GM19395 (cell line): ENCODE measurements at regions not wholly inside any gene's neighbourhood (a gene's known extent, or its start where the extent isn't known, plus 50 kb on each side); places are given as distances from the start of the nearest gene placed in this dataset.

Experiments used
- ATAC-seq: cut with Tn5 transposase; IDR thresholded peaks from one replicate; pipeline ENCODE4 v1.9.1; 2021; ENCODE audit warnings: mild to moderate bottlenecking, moderate library complexity; ENCODE audit not compliant: unreplicated experiment

- no peak for ATAC-seq
These were observed 336.3 kb upstream of the CDH7 start for GRCh38 chr18:65414501-65414900.

GRCh38 chr18:65411061-65411460, 339.8 kb upstream of the CDH7 start:
- no peak for ATAC-seq

- ATAC-seq: no peak
These were observed 341.6 kb upstream of the CDH7 start for GRCh38 chr18:65409261-65409660.

- no peak for ATAC-seq
These were observed 347.3 kb upstream of the CDH7 start for GRCh38 chr18:65403534-65403933.

GRCh38 chr18:65399091-65399490, 351.7 kb upstream of the CDH7 start:
- no peak for ATAC-seq

- ATAC-seq: no peak
These were observed 352.3 kb upstream of the CDH7 start for GRCh38 chr18:65398347-65399075.

- no peak for ATAC-seq
These were observed 369.8 kb upstream of the CDH7 start for GRCh38 chr18:65380986-65381385.

GRCh38 chr18:65380571-65380970, 370.2 kb upstream of the CDH7 start:
- no peak for ATAC-seq

GRCh38 chr18:65372904-65373303, 377.9 kb upstream of the CDH7 start:
- no peak for ATAC-seq

- no peak for ATAC-seq
These were observed 385.4 kb upstream of the CDH7 start for GRCh38 chr18:65365245-65365980.

- no peak for ATAC-seq
These were observed 386.7 kb upstream of the CDH7 start for GRCh38 chr18:65363911-65364632.

GRCh38 chr18:65363011-65363410, 387.8 kb upstream of the CDH7 start:
- no peak for ATAC-seq

GRCh38 chr18:65359479-65359878, 391.3 kb upstream of the CDH7 start:
- no peak for ATAC-seq

GRCh38 chr18:65358306-65358705, 392.5 kb upstream of the CDH7 start:
- ATAC-seq: no peak

- no peak for ATAC-seq
These were observed 398.6 kb upstream of the CDH7 start for GRCh38 chr18:65352186-65352585.

GRCh38 chr18:65349635-65350034, 401.2 kb upstream of the CDH7 start:
- no peak for ATAC-seq

- no peak for ATAC-seq
These were observed 403.4 kb upstream of the CDH7 start for GRCh38 chr18:65347446-65347845.

- no peak for ATAC-seq
These were observed 404.7 kb upstream of the CDH7 start for GRCh38 chr18:65346086-65346485.

GRCh38 chr18:65343571-65343970, 407.2 kb upstream of the CDH7 start:
- ATAC-seq: no peak

- ATAC-seq: no peak
These were observed 414.4 kb upstream of the CDH7 start for GRCh38 chr18:65336411-65336810.

GRCh38 chr18:65329010-65329409, 421.8 kb upstream of the CDH7 start:
- no peak for ATAC-seq

- no peak for ATAC-seq
These were observed 424.0 kb upstream of the CDH7 start for GRCh38 chr18:65326805-65327204.
